Left hindlimb (tissue), 1 donor: ENCODE measurements at regions not wholly inside any gene's neighbourhood (a gene's known extent, or its start where the extent isn't known, plus 50 kb on each side); places are given as distances from the start of the nearest gene placed in this dataset.

Experiments
- DNase-seq: peaks from one replicate; pipeline ENCODE4 v3.0.0-alpha.2; 2018

- DNase-seq, result no peak
Observed at GRCh38 chr4:79016878-79017277, 77.6 kb upstream of the PAQR3 start.

- no peak for DNase-seq
Observed at GRCh38 chr4:79015411-79015810, 76.2 kb upstream of the PAQR3 start.

DNA sequence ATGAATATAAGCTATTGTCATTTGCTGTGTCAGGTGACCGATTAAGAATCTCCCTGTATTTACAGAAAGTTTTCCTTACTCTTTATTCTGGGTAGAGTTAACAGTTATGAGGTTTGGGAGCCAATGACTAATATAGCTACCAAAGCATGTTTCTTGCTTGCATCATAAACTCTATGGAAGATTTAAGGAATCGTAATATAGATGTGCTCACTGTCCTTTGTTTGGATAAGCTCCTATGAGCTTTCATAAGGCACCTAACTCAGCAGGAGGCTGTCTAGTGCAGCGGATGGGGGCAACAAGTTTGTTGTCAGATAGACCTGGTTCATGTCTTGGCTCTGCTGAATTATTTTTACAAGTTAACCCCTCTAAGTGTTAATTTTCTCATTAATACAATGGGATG lies 75.0 kb upstream of the PAQR3 start:
- DNase-seq, result no peak

- DNase-seq, result no peak
Observed at GRCh38 chr4:79013756-79014155, 74.5 kb upstream of the PAQR3 start.

GRCh38 chr4:78990938-78991810 lies 51.9 kb upstream of the PAQR3 start:
- DNase-seq, result no peak

DNA sequence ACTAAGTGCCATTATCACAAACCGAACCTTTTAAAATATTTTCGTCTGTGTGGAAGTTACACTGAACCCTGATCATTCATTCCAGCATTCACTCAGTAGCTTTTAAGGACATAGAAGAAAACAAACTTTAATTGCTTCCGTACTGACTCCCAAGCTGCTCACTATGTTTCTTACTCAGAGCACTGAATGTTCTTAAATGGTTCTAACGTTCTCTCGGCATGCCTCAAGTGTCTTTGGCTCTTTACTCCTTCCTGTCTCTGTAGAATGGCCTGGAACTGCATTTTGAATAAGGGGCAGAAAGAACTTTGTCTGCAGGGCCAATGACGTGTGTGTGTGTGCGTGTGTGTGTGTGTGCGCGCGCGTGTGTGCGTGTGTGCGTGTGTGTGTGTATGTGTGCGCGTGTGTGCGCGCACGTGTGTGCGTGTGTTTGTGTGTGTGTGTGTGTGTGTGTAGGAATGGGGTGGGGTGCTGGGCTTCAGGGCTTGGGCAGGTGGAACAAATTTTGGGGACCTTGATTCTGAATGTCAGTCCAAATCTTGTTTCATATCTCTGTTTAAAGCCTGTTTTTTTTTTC lies 50.5 kb upstream of the PAQR3 start:
- DNase-seq, result no peak
